ENCODE measurements at regions not wholly inside any gene's neighbourhood (a gene's known extent, or its start where the extent isn't known, plus 50 kb on each side); places are given as distances from the start of the nearest gene placed in this dataset.
A peak's percentile ranks its signal among the peaks of the same experiment; 100 is the strongest.

DNA sequence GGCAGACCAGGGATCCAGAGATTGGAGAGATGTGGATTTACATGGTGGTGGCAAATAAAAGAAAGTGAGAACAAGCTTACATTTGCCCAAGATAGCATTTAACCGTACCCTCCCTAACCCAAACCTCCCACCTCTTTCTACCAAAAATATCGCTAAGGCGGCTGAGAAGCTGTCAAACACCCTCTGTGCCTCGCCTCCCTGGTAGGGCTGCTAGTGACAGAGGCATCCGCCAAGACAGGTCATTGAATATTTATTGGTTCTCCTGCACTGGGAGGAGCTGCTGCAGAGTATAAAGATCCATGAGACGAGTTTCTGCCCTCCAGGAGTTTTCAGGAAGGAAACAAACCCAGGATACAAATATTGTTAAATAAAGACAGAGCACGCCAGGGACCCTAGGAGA, 107.3 kb upstream of the TMC3 start:
- DNase-seq (ENCODE audit: low read depth) = no peak

DNA sequence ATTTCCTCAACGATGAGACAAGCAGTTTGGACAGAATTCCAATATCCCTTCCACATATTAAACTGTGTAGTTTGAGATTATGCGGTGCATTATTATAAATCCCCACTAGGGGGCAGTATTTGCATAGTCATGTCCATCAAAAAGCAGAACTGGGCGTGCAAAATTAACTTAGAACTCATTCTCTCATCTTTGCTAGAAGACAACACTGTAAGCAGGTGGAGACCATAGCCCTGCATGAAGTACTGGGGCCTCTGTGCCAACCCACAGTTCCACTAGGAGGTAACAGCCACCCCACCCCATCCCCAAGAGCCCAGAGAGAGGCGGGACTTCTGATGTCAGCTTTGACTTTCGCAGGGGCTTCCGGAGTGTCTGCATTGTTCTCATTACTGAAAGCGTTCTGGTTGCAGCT, 106.6 kb upstream of the TMC3 start:
- peak; percentile 46 for DNase-seq (ENCODE audit: low read depth)

DNA sequence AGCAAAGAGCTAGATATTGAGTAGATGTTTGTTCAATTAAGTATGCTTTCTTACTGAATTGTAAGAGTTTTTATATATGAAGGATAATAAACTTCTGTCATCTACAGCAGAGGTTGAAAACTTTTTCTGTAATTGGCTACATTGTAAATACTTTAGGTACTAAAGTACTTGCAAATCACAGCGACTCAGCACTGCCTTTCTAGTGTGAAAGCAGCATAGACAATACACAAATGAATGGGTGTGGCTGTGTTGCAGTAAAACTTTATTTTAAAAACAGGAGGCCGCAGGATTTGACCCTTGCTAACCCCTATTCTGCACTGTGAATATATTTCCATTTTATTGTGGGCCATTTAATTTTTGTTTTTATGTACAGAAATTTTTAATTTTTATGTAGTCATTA, 104.3 kb upstream of the TMC3 start:
- no peak for DNase-seq (ENCODE audit: low read depth)

DNA sequence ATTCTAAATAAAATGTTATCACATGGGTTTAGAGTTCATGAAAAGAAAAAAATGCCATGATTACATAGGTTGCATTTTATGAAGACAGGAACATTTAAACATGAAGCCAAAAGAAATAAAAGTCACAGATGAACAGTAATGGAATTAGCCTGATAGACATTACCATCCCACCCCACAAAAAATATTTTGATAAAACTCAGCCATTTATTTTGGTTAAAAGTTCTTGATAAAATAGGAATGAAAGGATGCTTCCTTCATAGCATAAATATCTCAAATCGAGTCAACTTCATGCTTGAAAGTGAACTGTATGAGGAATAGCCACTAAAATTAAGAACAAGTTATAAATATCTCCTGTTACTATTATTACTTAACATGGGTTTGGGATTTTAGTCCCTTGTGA, 101.9 kb upstream of the TMC3 start:
- DNase-seq (ENCODE audit: low read depth) = peak; percentile 3

DNA sequence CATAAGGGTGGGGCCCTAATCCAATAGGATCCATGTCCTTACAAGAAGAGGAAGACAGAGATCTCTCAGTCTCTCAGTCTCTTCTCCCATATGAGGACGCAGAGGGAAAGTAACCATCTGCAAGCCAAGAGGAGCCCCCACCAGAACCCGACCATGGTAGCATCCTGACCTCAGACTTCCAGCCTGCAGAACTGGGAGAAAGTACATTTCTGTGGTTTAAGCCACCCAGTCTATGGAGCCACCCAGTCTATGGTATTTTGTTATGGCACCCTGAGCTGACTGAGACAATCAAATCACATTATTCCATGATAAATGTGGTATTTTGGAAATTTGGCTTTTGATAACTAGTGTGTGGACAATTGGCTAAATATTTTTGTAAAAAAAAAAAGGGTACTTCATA, 101.5 kb upstream of the TMC3 start:
- DNase-seq (ENCODE audit: low read depth) = peak; percentile 16

DNA sequence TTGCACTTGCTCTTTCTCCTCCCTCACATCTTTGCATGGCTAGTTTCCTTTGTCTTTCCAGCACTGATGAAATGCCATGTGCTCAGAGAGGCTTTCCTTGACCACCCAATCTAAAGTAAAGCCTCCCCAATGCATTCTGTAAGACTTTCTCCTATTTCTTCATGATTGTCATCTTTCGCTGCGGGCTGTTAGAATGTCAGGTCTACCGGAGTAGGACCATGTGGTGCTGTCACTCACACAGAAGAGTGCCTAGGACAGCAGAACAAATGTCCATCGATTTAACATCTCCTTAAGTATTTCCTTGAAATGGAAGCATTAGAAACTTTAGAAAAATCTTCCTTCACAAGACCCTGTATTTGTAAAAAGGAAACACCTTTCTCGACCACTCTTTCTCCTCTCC, 99.9 kb upstream of the TMC3 start:
- DNase-seq (ENCODE audit: low read depth) = no peak

DNA sequence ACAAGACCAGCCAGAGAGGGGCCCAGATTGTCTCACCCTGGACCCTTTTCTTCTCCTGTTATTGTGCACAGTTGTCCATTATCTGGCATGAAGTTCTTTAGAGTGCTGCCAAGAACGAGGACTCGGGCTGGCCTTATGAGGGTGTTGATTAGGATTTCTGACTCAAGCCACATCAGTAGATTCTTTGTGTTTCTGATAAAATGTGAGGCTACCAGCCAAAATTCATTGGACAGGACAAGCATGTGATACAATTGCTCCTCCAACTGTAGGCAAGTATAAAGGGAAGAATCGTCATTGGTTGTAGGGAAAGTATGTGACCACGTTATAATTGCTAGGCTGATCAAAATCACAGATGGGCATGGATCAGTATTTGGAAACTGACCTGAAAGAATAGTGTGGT, 99.2 kb upstream of the TMC3 start:
- no peak for DNase-seq (ENCODE audit: low read depth)

DNA sequence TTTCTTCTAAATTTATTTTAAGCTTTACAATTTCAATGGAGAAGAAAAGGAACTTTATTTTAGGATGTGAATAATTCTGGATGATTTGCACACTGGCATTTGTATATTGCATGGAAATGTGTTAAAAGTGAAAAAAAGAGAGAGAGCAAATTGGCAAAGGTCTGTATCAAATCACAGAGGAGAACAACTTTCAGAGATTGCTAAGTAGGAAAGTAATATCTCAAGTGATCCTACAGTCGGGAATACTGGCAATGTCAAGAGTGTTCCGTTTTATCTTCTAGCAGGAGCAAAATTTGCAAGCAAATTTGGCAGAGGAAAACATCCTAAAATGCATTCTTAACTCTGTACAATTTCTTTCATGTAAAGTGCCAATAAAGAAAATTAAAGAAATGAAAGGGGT, 97.1 kb upstream of the TMC3 start:
- DNase-seq (ENCODE audit: low read depth) = no peak

DNA sequence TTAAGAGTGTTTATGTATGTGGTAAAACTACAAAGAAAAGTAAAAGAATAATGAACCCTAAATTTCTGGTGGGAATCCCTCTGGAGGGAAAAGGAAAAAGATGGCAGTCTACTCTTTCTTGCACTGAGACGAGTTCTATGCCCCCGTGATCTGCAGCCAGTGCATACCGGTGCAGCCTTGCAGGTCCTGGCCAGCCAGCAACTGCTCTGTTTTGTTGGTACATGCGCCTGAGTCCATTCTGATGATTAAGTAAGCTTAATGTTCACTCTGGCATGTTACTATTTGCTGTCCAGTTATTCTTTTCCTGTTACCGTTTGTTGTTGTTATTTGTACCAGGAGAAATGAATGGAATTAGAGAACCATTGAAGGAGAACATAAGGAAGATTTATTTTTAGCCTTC, 95.1 kb upstream of the TMC3 start:
- no peak for DNase-seq (ENCODE audit: low read depth)

DNA sequence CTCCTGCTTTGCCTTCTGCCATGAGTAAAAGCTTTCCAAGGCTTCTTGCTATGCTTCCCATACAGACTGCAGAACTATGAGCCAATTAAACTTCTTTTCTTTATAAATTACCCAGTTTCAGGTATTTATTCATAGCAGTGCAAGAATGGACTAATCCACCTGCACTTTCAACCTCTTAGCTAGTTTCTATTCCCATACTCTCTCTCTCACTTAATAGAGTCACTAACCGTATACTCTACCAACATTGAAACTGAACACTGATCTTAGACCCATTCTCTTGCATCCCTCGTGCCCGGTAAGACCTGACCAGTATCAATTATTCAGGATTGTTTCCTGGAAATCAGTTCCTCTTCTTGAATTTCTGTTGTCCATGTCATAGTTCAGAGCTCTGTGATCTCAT, 92.7 kb upstream of the TMC3 start:
- no peak for DNase-seq (ENCODE audit: low read depth)

DNA sequence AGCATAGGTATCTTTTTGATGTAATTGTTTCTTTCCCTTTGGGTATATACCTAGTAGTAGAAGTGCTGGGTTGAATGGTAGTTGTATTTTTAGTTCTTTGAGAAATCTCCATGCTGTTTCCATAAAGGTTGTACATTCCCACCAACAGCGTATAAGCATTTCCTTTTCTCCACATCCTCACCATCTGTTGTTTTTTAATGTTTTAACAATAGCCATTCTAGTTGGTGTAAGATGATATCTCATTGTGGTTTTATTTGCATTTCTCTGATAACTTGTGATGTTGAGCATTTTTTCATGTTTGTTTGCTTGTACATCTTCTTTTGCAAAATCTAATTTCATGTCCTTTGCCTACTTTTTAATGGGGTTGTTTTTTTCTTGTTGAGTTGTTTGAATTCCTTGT, 80.0 kb upstream of the TMC3 start:
- DNase-seq (ENCODE audit: low read depth) = no peak

DNA sequence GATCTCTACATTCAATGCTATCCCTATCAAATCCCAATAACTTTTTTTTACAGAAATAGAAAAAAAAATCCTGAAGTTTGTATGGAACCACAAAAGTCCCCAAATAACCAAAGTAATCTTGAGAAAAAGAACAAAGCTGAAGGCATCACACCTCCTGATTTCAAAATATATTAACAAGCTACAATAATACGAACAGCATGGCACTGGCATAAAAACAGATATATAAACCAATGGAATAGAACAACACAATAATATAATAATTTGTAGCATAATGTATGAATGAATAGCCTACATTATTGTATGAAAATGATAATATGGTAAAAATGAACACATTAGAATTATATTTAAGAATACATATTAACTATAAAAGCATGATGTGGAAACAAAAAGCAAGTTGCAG, 76.7 kb upstream of the TMC3 start:
- DNase-seq (ENCODE audit: low read depth) = no peak

DNA sequence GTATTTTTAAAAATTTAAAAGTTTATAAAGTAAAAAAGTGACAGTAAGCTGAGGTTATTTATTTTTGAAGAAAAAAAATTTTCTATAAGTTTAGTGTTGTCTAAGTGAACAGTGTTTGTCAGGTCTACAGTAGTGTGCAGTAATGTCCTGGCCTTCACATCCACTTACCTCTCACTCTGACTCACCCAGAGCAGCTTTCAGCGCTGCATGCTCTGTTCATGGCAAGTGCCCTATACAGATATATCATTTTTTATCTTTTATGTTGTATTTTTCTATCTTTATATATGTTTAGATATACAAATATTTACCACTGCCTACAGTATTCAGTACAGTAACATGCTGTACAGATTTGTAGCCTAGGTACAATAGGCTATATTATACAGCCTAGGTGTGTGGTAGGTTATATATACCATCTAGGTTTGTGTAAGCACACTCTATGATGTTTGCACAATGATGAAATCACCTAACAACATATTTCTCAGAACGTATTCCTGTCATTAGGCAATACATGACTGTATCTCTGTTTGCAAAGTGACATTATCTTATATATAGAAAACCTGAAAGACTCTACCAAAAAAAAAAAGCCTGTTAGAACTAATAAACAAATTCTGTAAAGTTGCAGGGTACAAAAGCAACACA, 75.9 kb upstream of the TMC3 start:
- DNase-seq (ENCODE audit: low read depth) = no peak

DNA sequence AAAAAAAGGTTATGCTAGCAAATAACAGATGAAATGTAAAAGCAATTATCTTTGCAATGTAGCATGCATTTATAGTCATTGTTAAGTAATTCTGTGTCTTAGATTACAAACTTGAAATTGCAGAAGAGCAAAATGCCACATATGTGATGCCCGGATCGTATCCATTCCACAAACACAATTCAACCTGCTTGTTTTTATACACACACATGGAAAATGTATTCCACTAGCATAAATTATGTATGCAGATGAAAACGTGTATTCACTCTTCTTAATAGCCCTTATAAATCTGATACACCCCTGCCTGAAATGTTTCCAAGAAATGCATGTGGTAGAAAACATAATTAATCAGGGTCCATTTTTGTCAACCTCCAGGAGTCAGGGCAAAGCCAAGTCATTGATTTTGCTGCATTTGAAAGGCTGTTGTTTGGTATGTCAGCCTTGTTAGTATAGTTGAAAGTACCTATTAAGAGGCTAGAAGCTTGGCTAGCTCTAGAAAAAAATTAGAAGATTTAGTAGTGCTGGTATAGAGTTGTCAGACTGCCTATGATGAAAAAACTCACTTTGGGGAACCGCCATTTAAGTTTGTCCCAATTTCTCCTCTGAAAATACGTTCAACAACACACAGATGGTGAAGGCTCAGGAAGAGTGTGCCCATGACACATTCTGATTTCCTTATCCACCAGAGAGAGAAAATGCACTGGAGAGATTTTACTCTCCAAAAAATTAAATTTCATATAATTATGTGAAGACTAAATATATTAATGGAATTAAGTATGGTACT, 69.2 kb upstream of the TMC3 start:
- DNase-seq (ENCODE audit: low read depth) = no peak

DNA sequence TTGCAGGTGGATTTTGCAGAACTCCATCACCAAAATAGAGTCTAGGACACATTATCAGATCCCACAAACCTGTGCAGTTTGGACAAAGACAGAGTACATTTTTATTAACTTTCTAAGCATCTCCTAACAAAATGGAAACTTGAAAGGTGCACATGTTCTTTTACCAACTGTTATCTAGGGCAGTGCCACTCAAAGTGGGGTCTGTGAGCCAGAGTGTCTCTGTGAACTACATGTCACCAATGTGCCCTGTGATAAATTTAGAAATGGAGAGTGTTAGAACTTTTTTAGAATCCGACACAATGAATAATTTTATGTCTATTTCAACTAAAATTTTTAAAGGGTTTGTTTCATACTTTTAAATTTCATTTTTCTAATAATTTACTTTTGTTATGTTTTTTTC, 68.4 kb upstream of the TMC3 start:
- DNase-seq (ENCODE audit: low read depth) = no peak

DNA sequence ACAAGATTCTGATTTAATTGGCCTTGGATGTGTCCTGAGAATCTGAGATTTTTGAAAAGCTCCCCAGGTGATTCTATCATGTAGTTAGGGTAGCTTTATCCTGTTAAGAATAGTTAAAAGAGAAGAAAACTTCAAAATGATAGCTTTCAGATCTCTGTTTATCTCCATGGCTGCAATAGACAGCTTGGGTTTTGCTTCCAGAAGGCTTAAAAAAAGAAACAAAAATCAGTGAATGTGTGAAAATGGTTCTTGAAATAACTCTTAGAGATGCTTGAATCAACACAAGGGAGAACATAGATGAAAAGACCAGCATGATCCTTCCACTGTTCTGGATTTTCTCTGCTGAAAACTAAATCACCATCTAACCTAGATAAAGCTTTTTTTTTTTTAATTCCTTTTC, 60.8 kb upstream of the TMC3 start:
- DNase-seq (ENCODE audit: low read depth) = no peak

DNA sequence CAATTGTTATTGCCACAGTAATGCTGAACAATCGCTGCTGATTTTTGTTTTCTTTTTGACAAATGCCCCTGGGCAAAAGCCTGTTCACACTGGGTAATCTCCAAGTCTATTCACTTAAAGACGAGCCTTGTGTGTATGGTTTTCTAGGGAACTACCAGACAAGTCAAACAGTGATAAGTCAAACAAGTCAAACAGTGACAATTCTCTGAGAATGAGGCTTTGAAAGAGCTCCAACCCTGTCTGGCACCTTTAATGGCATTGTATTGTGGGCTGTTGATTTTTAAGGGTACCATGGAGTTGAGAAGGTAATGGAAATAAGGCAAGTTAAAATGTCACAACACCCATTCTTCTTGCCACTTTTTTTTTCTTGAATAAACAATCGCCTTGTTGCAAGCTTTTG, 59.4 kb upstream of the TMC3 start:
- no peak for DNase-seq (ENCODE audit: low read depth)

DNA sequence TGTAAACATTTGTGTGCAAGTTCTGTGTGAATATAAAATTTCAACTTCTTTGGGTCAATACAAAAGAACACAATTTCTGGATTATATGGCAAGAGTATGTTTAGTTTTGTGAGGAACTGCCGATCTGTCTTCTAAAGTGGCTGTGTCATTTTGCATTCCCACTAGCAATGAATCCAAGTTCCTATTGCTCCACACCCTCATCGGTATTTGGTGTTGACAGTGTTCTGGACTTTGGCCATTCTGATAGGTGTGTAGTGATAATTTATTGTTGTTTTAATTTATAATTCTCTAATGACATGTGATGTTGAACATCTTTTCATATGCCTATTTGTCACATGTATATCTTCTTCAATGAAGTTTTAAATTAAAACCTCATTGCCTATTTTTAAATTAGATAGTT, 58.2 kb upstream of the TMC3 start:
- no peak for DNase-seq (ENCODE audit: low read depth)

DNA sequence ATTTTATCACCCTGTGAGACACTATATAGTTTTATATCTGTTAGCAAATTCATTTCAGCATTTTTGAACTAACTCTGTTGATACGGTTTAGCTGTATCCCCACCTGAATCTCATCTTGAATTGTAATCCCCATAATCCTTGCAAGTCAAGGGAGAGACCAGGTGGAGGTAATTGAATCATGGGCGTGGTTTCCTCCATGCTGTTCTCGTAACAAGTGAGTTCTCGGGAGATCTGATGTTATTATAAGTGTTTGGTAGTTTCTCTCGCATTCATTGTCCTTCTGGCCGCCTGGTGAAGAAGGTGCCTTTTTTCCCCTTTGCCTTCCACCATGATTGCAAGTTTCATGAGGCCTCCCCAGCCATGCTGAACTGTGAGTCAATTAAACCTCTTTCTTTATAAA, 53.2 kb upstream of the TMC3 start:
- no peak for DNase-seq (ENCODE audit: low read depth)

DNA sequence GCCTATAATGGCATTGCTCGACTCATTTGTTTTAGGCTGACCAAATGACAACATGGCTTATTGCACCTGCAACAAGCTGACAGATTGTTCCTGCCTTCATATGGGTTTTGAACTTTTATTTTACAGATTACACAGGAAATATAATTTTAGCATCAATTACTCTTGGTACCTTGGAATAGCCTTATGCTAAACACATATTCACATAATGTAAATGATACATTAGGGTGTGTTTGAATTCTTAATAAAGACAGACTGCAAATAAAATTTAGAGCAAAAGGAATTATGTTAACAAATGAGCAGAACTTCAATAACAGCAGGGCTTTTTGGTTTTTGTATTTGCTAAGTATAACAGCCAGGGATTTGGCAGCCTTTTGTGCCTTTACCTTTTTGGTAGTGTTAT, 51.9 kb upstream of the TMC3 start:
- DNase-seq (ENCODE audit: low read depth) = no peak
